ENCODE measurements at regions not wholly inside any gene's neighbourhood (a gene's known extent, or its start where the extent isn't known, plus 50 kb on each side); places are given as distances from the start of the nearest gene placed in this dataset.

DNA sequence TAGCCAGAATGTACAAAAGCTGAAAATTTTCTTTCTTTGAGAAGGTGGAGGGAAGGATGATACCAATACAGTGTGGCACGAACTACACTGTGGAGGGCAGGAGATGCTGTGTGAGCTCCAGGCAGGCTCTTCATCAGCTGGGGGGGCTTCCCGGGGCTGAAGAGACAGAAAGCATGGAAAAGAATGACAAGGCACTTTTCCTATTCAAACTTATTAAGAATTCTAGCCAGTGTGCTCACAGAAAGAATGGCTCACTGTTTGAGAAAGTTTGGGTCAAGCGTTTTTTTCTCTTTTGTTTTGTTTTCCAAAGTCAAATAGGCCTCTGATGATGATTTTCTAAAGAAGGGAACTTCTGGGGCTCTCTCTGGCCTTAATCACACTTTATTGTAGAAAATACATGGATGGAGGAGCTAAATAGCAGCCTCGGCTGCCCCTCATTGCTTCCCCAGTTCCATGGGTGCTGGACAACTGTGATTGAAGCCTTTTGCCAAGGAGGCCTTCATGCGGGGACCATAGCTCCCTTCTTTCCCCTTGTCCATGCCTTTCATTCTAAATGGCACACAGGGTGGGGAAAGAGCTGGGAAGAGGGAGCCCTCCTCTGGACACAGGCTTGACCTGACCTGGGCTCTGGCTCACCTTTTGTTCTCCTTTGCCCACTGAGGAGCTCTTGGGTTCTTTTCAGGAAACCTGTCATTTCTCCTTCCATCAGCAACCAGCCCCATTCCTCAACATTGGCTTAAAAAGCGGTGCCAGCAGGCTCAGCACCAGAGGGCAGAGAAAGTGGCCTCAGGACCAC, 130.6 kb downstream of the TDRD15 start:
- no peaks in the 10 kb centered on the region for H3K9me3 ChIP-seq (ENCODE audit: control insufficient read depth, low read length)
- no peaks in the 10 kb centered on the region for H3K27me3 ChIP-seq (replicated peaks; ENCODE audit: control insufficient read depth, insufficient read depth, low read length)
- H3K4me3 ChIP-seq (ENCODE audit: low read length), result no peak overlapping the region
- H3K9ac ChIP-seq (ENCODE audit: low read length), result no peak overlapping the region
- no peaks in the 10 kb centered on the region for H3K36me3 ChIP-seq (ENCODE audit: control insufficient read depth, insufficient read depth, low read length, severe bottlenecking)
- no peak for DNase-seq (ENCODE audit: low read depth)
- no peaks in the 10 kb centered on the region for H3K4me1 ChIP-seq (ENCODE audit: control insufficient read depth, insufficient read depth, low read length)

- no peak for DNase-seq (ENCODE audit: low read depth)
- no peaks in the 10 kb centered on the region for H3K4me1 ChIP-seq (ENCODE audit: control insufficient read depth, insufficient read depth, low read length)
- no peaks in the 10 kb centered on the region for H3K36me3 ChIP-seq (ENCODE audit: control insufficient read depth, insufficient read depth, low read length, severe bottlenecking)
- no peak overlapping the region for H3K9ac ChIP-seq (ENCODE audit: low read length)
- H3K4me3 ChIP-seq (ENCODE audit: low read length), result no peak overlapping the region
- H3K9me3 ChIP-seq (ENCODE audit: control insufficient read depth, low read length), result no peaks in the 10 kb centered on the region
- peaks cover 7% of the 10 kb centered on the region for H3K27me3 ChIP-seq (replicated peaks; ENCODE audit: control insufficient read depth, insufficient read depth, low read length)
Observed at GRCh38 chr2:21256006-21256405, 132.2 kb downstream of the TDRD15 start.

DNA sequence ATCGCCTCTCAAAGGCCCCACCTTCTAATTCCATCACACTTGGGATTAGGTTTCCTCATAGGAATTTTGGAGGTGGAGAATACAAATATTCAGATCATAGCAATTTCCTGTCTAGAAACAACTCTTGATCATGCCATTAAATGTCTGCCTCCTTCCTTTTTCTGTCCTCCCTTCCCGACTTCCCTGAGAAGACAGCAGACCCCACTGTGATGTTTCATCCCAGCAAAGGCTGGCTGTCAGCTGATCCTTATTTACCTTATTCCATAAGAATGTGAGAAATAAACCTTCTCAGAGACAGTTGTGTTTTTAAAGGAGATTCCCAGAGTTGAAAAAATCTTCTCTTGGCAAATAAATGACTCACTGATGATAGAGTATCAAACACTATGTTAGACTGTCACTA, 133.9 kb downstream of the TDRD15 start:
- Histone ChIP-seq H3K9me3 (ENCODE audit: control insufficient read depth, low read length) (no peaks in the 10 kb centered on the region), H3K27me3 (replicated peaks; ENCODE audit: control insufficient read depth, insufficient read depth, low read length) (peaks cover 11% of the 10 kb centered on the region), H3K4me3 (ENCODE audit: low read length) (no peak overlapping the region), H3K36me3 (ENCODE audit: control insufficient read depth, insufficient read depth, low read length, severe bottlenecking) (no peaks in the 10 kb centered on the region), H3K9ac (ENCODE audit: low read length) (no peak overlapping the region), H3K4me1 (ENCODE audit: control insufficient read depth, insufficient read depth, low read length) (no peaks in the 10 kb centered on the region)
- DNase-seq (ENCODE audit: low read depth), result no peak

DNA sequence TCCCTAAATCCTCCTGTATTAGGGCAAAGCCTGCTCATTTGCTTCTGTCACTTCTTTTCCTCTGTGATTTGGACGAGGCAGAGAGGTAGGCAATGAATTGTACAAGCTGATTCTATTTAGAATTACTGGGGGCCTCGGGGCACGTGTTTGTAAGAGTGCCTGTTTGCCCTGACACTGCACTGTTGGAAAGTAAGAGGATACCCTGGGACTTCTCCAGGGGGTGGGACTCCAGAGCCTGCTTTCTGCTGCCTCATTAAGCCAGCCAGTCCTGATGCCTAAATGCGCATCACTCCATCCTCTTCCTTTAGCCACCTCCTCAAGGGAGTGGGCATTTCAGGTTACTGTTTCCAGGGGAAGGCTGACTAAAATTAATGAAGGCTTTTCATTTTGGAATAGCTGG, 134.3 kb downstream of the TDRD15 start:
- Histone ChIP-seq H3K9ac (ENCODE audit: low read length) (no peak overlapping the region), H3K27me3 (replicated peaks; ENCODE audit: control insufficient read depth, insufficient read depth, low read length) (peaks cover 13% of the 10 kb centered on the region), H3K4me1 (ENCODE audit: control insufficient read depth, insufficient read depth, low read length) (no peaks in the 10 kb centered on the region), H3K9me3 (ENCODE audit: control insufficient read depth, low read length) (no peaks in the 10 kb centered on the region), H3K36me3 (ENCODE audit: control insufficient read depth, insufficient read depth, low read length, severe bottlenecking) (no peaks in the 10 kb centered on the region), H3K4me3 (ENCODE audit: low read length) (no peak overlapping the region)
- no peak for DNase-seq (ENCODE audit: low read depth)

DNA sequence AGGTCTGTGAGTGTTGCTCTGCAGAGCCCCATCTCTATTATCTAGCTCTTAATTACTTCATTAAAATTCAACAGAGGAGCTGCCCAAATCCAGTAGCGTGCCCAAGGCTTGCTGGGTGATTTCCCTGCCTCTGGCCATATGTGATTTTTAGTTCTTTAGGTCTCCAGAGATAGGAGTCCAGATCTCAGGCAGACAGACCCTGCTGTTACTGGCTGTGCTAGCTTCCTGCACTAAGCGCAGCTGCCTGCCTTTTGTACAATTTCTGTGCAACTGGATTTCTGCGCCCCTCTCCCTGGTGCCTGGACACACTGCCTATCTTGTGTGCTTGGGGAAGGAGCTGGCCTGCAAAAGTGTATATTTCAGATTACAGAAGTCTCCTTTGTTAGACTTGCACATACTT, 136.5 kb downstream of the TDRD15 start:
- Histone ChIP-seq H3K4me3 (ENCODE audit: low read length) (no peak overlapping the region), H3K36me3 (ENCODE audit: control insufficient read depth, insufficient read depth, low read length, severe bottlenecking) (no peaks in the 10 kb centered on the region), H3K9me3 (ENCODE audit: control insufficient read depth, low read length) (no peaks in the 10 kb centered on the region), H3K27me3 (replicated peaks; ENCODE audit: control insufficient read depth, insufficient read depth, low read length) (peaks cover 22% of the 10 kb centered on the region), H3K4me1 (ENCODE audit: control insufficient read depth, insufficient read depth, low read length) (no peaks in the 10 kb centered on the region), H3K9ac (ENCODE audit: low read length) (no peak overlapping the region)
- DNase-seq (ENCODE audit: low read depth), result no peak

- Histone ChIP-seq H3K36me3 (ENCODE audit: control insufficient read depth, insufficient read depth, low read length, severe bottlenecking) (no peaks in the 10 kb centered on the region), H3K4me1 (ENCODE audit: control insufficient read depth, insufficient read depth, low read length) (no peaks in the 10 kb centered on the region), H3K4me3 (ENCODE audit: low read length) (no peak overlapping the region), H3K27me3 (replicated peaks; ENCODE audit: control insufficient read depth, insufficient read depth, low read length) (peaks cover 22% of the 10 kb centered on the region), H3K9ac (ENCODE audit: low read length) (no peak overlapping the region), H3K9me3 (ENCODE audit: control insufficient read depth, low read length) (no peaks in the 10 kb centered on the region)
- DNase-seq (ENCODE audit: low read depth), result no peak
Observed at GRCh38 chr2:21261591-21261990, 137.8 kb downstream of the TDRD15 start.

- Histone ChIP-seq H3K9me3 (ENCODE audit: control insufficient read depth, low read length) (no peaks in the 10 kb centered on the region), H3K36me3 (ENCODE audit: control insufficient read depth, insufficient read depth, low read length, severe bottlenecking) (no peaks in the 10 kb centered on the region), H3K4me3 (ENCODE audit: low read length) (no peak overlapping the region), H3K9ac (ENCODE audit: low read length) (no peak overlapping the region), H3K4me1 (ENCODE audit: control insufficient read depth, insufficient read depth, low read length) (no peaks in the 10 kb centered on the region), H3K27me3 (replicated peaks; ENCODE audit: control insufficient read depth, insufficient read depth, low read length) (peaks cover 22% of the 10 kb centered on the region)
- no peak for DNase-seq (ENCODE audit: low read depth)
Observed at GRCh38 chr2:21262426-21262940, 138.7 kb downstream of the TDRD15 start.

GRCh38 chr2:21263622-21264021, 139.9 kb downstream of the TDRD15 start:
- H3K9ac ChIP-seq (ENCODE audit: low read length), result no peak overlapping the region
- no peaks in the 10 kb centered on the region for H3K4me1 ChIP-seq (ENCODE audit: control insufficient read depth, insufficient read depth, low read length)
- H3K9me3 ChIP-seq (ENCODE audit: control insufficient read depth, low read length), result no peaks in the 10 kb centered on the region
- no peak overlapping the region for H3K4me3 ChIP-seq (ENCODE audit: low read length)
- H3K36me3 ChIP-seq (ENCODE audit: control insufficient read depth, insufficient read depth, low read length, severe bottlenecking), result no peaks in the 10 kb centered on the region
- peaks cover 22% of the 10 kb centered on the region for H3K27me3 ChIP-seq (replicated peaks; ENCODE audit: control insufficient read depth, insufficient read depth, low read length)
- DNase-seq (ENCODE audit: low read depth), result no peak

- DNase-seq (ENCODE audit: low read depth), result no peak
- no peaks in the 10 kb centered on the region for H3K9me3 ChIP-seq (ENCODE audit: control insufficient read depth, low read length)
- no peaks in the 10 kb centered on the region for H3K4me1 ChIP-seq (ENCODE audit: control insufficient read depth, insufficient read depth, low read length)
- H3K4me3 ChIP-seq (ENCODE audit: low read length), result no peak overlapping the region
- peaks cover 16% of the 10 kb centered on the region for H3K27me3 ChIP-seq (replicated peaks; ENCODE audit: control insufficient read depth, insufficient read depth, low read length)
- H3K36me3 ChIP-seq (ENCODE audit: control insufficient read depth, insufficient read depth, low read length, severe bottlenecking), result no peaks in the 10 kb centered on the region
- no peak overlapping the region for H3K9ac ChIP-seq (ENCODE audit: low read length)
Observed at GRCh38 chr2:21265752-21266151, 142.0 kb downstream of the TDRD15 start.

DNA sequence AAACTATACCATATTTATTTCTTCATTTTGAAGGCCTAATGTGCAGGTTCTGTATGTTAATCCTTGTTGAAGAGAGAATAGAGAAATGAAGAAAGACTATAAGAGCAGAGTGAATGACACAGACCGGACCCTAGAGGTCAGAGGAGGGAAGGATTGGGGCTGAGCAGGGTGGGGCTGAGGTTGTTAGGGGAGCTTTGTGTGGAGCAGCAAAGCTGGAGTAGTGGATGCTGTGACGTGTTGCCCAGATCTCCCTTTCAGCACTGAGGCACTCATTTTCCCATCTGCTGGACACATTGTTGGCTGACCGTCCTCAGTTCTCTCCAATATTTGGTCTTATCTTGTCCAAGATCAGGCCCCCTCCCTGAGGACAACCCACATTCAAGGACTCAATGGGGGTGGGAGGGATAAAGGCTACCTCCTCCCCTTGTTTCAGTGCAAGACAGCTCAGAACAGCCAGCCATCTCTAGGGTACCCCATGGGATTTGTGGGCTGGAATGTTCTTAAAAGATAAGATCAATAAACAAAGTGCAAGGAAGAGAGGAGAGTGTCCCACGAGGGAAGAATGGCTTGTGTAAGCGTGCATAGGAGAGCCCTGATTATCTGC, 143.6 kb downstream of the TDRD15 start:
- no peak for DNase-seq (ENCODE audit: low read depth)

DNA sequence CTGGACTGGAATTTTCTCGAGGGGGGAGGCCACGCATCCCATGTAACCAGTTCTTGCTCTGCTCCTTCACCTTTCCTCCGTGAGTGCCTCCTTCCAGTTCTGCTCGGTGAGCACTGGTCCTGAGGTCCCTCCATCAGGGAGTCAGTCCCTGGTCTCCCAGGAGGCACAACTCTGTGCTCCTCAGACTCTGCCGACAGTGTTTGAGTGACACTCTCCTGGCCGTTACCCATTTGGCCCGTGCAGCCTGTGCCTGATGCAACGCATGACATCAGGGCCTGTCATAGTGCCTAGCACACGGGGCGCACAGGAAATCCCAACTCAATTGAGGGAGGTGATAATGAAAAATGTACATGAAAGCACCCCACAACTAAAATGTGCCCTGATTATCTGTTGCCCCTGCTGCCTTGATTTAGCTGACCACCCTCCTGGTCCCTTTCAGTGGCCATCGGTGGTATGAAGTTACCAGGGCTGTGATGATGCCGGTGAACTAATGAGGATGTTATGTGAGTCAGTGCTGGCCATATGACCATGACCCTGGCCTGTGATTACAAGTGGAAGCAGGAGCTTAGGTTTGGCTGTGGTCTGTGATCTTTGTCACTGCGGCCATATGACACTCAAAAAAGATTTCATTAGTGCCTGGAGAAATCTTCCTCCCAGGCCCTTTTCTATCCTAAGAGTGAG, 144.6 kb downstream of the TDRD15 start:
- Histone ChIP-seq H3K9me3 (ENCODE audit: control insufficient read depth, low read length) (no peaks in the 10 kb centered on the region), H3K9ac (ENCODE audit: low read length) (no peak overlapping the region), H3K36me3 (ENCODE audit: control insufficient read depth, insufficient read depth, low read length, severe bottlenecking) (no peaks in the 10 kb centered on the region), H3K27me3 (replicated peaks; ENCODE audit: control insufficient read depth, insufficient read depth, low read length) (peaks cover 22% of the 10 kb centered on the region), H3K4me1 (ENCODE audit: control insufficient read depth, insufficient read depth, low read length) (no peaks in the 10 kb centered on the region), H3K4me3 (ENCODE audit: low read length) (no peak overlapping the region)
- no peak for DNase-seq (ENCODE audit: low read depth)

More for the DNA sequence above, 143.6 kb downstream of the TDRD15 start:
- H3K9ac ChIP-seq (ENCODE audit: low read length), result no peak overlapping the region
- H3K27me3 ChIP-seq (replicated peaks; ENCODE audit: control insufficient read depth, insufficient read depth, low read length), result peaks cover 29% of the 10 kb centered on the region
- H3K36me3 ChIP-seq (ENCODE audit: control insufficient read depth, insufficient read depth, low read length, severe bottlenecking), result no peaks in the 10 kb centered on the region
- no peaks in the 10 kb centered on the region for H3K9me3 ChIP-seq (ENCODE audit: control insufficient read depth, low read length)
- no peaks in the 10 kb centered on the region for H3K4me1 ChIP-seq (ENCODE audit: control insufficient read depth, insufficient read depth, low read length)
- H3K4me3 ChIP-seq (ENCODE audit: low read length), result no peak overlapping the region
